Epithelial cell of proximal tubule (primary cell): ENCODE measurements at regions not wholly inside any gene's neighbourhood (a gene's known extent, or its start where the extent isn't known, plus 50 kb on each side); places are given as distances from the start of the nearest gene placed in this dataset.

Source experiments
- DNase-seq: peaks from one replicate; pipeline ENCODE4 v3.0.0-alpha.2; 2011; ENCODE audit warnings: low read depth
- H3K4me3 ChIP-seq: 2 replicates; pipeline ENCODE4 v1.5.1; 2011; ENCODE audit warnings: low read depth, mild to moderate bottlenecking, low read length
- TF ChIP-seq, protein P1 (sequence below): conservative IDR thresholded peaks from 2 replicates; pipeline ENCODE4 v1.5.1; 2012; ENCODE audit warnings: low read depth, mild to moderate bottlenecking, low read length

DNA sequence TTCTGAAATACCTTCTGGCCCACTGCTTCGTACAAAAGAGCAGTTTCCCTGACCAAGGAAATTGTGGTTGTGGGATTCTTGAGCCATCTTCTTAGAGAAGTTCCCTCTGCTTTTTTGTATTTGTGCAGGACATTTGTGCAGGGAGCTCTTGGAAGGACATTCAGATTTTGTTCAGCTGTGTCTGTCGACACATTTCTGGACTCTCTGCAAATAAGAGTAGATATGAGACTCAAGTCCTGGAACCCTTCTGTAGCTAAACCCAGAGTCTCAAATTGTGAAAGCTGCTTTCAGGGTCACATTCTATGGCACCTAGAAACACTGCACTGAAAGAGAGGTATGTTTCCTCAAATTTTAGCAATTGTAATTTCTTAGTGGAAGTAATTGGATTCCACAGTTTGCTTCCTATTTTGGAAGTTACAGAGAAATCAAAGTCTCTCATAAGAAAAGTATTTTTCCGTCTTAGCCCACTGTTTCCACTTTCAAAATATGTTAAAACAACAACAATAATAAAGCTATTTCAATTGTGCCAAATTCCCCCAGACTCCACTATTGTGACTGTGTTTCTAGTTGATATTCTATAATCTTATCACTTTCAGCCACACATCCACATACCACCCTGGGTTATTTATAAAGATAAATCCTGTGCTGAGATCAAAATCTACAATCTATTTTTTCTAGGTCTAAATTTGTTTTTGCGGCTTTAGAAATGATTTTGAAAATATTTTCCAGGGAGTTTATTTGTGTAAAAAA, 224.0 kb downstream of the COG6 start:
- TF ChIP-seq, protein P1, sequence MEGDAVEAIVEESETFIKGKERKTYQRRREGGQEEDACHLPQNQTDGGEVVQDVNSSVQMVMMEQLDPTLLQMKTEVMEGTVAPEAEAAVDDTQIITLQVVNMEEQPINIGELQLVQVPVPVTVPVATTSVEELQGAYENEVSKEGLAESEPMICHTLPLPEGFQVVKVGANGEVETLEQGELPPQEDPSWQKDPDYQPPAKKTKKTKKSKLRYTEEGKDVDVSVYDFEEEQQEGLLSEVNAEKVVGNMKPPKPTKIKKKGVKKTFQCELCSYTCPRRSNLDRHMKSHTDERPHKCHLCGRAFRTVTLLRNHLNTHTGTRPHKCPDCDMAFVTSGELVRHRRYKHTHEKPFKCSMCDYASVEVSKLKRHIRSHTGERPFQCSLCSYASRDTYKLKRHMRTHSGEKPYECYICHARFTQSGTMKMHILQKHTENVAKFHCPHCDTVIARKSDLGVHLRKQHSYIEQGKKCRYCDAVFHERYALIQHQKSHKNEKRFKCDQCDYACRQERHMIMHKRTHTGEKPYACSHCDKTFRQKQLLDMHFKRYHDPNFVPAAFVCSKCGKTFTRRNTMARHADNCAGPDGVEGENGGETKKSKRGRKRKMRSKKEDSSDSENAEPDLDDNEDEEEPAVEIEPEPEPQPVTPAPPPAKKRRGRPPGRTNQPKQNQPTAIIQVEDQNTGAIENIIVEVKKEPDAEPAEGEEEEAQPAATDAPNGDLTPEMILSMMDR = no peak
- DNase-seq = no peak
- no peak overlapping the region for H3K4me3 ChIP-seq

DNA sequence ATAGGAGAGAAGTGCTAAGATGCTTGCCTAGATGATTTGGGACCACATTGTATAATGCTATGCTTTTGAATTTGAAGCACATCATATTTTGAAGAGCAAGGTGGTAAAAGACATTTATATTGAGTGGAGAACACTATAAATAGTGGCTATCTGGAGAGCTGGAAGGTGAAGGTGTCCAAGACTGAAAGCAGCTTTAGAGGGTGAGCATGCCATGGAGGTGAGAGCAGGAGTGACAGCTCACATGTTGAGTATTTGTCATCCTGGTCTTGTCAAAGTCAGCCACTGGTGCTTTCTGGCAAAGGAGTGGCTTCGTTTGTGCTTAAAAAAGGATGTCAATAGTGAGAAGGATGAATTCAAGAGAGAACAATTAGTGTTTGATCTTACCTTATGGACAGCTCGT, 225.9 kb downstream of the COG6 start:
- TF ChIP-seq, protein P1 = no peak
- no peak for DNase-seq

DNA sequence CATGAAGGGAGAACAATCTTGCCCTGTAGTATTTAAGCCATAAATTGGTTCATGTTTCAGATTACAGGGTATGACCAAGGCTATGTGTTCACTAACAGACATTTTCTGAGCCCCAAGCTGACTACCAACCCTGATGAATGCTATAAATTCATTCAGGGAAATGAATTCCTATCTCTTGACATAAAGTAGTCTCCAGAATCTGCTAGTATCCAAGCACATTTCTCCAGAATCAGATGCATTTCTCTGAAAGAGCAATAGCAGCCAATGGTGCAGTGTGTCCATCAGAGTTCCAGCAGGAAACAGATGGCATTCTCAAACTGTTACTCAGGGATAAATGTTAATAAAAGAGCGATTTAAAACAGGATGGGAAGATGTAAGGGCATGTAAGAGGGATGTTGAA, 226.4 kb downstream of the COG6 start:
- H3K4me3 ChIP-seq = no peak overlapping the region
- DNase-seq = no peak
- TF ChIP-seq, protein P1 = no peak

More for the DNA sequence above, 225.9 kb downstream of the COG6 start:
- H3K4me3 ChIP-seq = no peak overlapping the region

DNA sequence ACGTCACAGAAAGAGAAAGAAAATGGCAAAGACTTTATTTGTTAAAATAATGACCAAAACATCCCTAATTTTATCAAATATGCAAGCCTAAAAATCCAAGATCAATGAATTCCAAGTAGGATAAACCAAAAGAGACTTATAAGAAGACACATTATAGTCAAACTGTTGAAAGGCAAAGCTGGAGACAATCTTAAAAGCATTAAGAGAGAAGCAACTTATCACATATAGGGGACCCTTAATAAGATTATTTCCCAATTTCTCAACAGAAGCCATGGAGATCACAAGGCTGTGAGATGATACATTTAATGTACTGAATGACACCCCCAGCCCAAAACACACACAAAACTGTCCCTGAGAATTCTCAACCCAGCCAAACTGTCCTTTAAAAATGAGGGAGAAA, 228.7 kb downstream of the COG6 start:
- TF ChIP-seq, protein P1 = no peak
- no peak for DNase-seq
- H3K4me3 ChIP-seq = no peak overlapping the region

DNA sequence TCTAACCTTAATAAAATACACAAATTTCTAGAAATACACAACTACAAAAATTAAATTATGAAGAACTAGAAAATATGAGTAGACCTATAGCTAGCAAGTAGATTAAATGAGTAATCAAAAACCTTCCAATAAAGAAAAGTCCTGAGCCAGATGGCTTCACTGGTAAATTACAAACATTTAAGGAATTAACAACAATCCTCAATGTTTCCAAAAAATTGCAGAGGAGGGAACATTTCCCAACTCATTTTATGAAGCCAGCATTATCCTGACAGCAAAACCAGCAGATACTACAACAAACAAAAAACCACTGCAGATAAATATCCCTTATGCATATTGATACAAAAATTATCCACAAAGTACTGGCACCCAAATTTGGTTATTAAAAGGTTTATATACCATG, 230.9 kb downstream of the COG6 start:
- H3K4me3 ChIP-seq = no peak overlapping the region
- DNase-seq = no peak
- TF ChIP-seq, protein P1 = no peak

DNA sequence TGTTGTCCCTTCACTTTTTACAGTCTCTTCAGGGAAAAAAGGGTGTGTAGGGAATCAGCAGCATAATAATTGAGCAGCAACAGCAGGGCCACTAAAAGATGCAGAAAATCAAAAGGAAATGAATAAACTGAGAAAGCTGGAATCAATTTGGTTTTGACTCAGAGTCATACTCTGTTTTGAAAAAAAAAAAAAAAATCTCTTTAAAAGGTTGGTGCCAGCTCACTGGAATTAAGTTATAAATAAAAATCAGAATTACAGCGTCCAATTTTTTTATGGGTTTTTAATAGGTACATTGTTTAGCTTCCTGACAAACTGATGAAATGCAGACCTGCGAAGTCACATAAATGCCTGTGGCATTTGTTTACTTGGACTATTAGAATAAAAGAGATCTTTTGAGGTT, 231.9 kb downstream of the COG6 start:
- no peak overlapping the region for H3K4me3 ChIP-seq
- no peak for DNase-seq
- TF ChIP-seq, protein P1 = no peak
